Prostate gland (tissue), 2 donors: ENCODE measurements at regions not wholly inside any gene's neighbourhood (a gene's known extent, or its start where the extent isn't known, plus 50 kb on each side); places are given as distances from the start of the nearest gene placed in this dataset.
A peak's percentile ranks its signal among the peaks of the same experiment; 100 is the strongest.

Experiments used
- DNase-seq: peaks from one replicate; pipeline ENCODE4 v3.0.0-alpha.2; 2019; ENCODE audit warnings: low spot score
- H3K27ac ChIP-seq, 2 donors: fragments of 200-600 bp; sonication (generic); 2 replicates each; pipeline ENCODE4 v1.5.1; 2017 to 2019
- H3K27me3 ChIP-seq: fragments of 200-600 bp; sonication (generic); replicated peaks from 2 replicates; pipeline ENCODE4 v1.5.1; 2019; ENCODE audit not compliant: insufficient read depth
- H3K36me3 ChIP-seq, 2 donors: fragments of 200-600 bp; sonication (generic); 1 replicate in 1 of 2; 2 replicates in 1 of 2; pipeline versions ENCODE4 v1.5.1 to v1.8.1; 2017 to 2019
- H3K4me1 ChIP-seq: fragments of 200-600 bp; sonication (generic); replicated peaks from 2 replicates; pipeline ENCODE4 v1.5.1; 2019
- H3K4me3 ChIP-seq, 2 donors: fragments of 200-600 bp; sonication (generic); 2 replicates each; pipeline ENCODE4 v1.5.1; 2017 to 2019
- H3K9me3 ChIP-seq: fragments of 200-600 bp; sonication (generic); 2 replicates; pipeline ENCODE4 v1.5.1; 2017
- POLR2A ChIP-seq: fragments of 450-650 bp; IDR thresholded peaks from one replicate; pipeline ENCODE4 v1.6.1; 2016; ENCODE audit warnings: antibody characterized with exemption, mild to moderate bottlenecking
- POLR2AphosphoS5 ChIP-seq: sonication (generic); formaldehyde crosslinking; IDR thresholded peaks from one replicate; pipeline ENCODE4 v1.6.1; 2017; ENCODE audit warnings: antibody characterized with exemption
- WGBS: methylation state at CpG from one replicate; pipeline ENCODE4 v1.1.5; 2018; 5-methylcytosine and 5-hydroxymethylcytosine counted together
- intact Hi-C: fragments of 100-400 bp; cut with DNase I; formaldehyde crosslinking; loops from one replicate; pipeline ENCODE4 v1.14.2; 2022
- TF ChIP-seq, protein P1 (sequence below), 4 experiments: fragments of 200-600 bp in 2 of 4; fragments of 450-650 bp in 2 of 4; sonication (generic) in 2 of 4; IDR thresholded peaks; 1 replicate in 3 of 4; 2 replicates in 1 of 4; pipeline ENCODE4 v1.5.1; 2016 to 2019; ENCODE audit warnings: antibody characterized with exemption in 4 of 4, mild to moderate bottlenecking in 2 of 4, moderate library complexity in 2 of 4

- TF ChIP-seq, protein P1, sequence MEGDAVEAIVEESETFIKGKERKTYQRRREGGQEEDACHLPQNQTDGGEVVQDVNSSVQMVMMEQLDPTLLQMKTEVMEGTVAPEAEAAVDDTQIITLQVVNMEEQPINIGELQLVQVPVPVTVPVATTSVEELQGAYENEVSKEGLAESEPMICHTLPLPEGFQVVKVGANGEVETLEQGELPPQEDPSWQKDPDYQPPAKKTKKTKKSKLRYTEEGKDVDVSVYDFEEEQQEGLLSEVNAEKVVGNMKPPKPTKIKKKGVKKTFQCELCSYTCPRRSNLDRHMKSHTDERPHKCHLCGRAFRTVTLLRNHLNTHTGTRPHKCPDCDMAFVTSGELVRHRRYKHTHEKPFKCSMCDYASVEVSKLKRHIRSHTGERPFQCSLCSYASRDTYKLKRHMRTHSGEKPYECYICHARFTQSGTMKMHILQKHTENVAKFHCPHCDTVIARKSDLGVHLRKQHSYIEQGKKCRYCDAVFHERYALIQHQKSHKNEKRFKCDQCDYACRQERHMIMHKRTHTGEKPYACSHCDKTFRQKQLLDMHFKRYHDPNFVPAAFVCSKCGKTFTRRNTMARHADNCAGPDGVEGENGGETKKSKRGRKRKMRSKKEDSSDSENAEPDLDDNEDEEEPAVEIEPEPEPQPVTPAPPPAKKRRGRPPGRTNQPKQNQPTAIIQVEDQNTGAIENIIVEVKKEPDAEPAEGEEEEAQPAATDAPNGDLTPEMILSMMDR (IDR thresholded peaks at IDR 0.05): no peak
- intact Hi-C loops: no loop called here
- Histone ChIP-seq H3K27ac (no peak overlapping the region), H3K9me3 (no peaks in the 10 kb centered on the region), H3K4me3 (no peak overlapping the region), H3K27me3 (no peaks in the 10 kb centered on the region), H3K4me1 (no peaks in the 10 kb centered on the region), H3K36me3 (no peaks in the 10 kb centered on the region)
- no peak for DNase-seq
- 81% methylated on average over 3 of the region's 3 CpGs for WGBS
These were observed 122.4 kb downstream of the TES start for GRCh38 chr7:116332766-116333165.

- intact Hi-C loops: no loop called here
- H3K27ac ChIP-seq: no peak overlapping the region
- 97% methylated on average over 3 of the region's 3 CpGs for WGBS
- H3K4me1 ChIP-seq: no peaks in the 10 kb centered on the region
- TF ChIP-seq, protein P1 (IDR thresholded peaks at IDR 0.05): no peak
- no peak for TF ChIP-seq POLR2AphosphoS5
- TF ChIP-seq POLR2A: no peak
- H3K4me3 ChIP-seq: no peak overlapping the region
- no peaks in the 10 kb centered on the region for H3K27me3 ChIP-seq
- no peak for DNase-seq
- H3K9me3 ChIP-seq: no peaks in the 10 kb centered on the region
- no peaks in the 10 kb centered on the region for H3K36me3 ChIP-seq
These were observed 124.2 kb downstream of the TES start for GRCh38 chr7:116334555-116334954.

GRCh38 chr7:116337018-116337417 is 126.7 kb downstream of the TES start:
- H3K9me3 ChIP-seq: no peaks in the 10 kb centered on the region
- DNase-seq: no peak
- no peak overlapping the region for H3K4me3 ChIP-seq
- 85% methylated on average over 2 of the region's 2 CpGs for WGBS
- H3K27me3 ChIP-seq: no peaks in the 10 kb centered on the region
- no peak for TF ChIP-seq POLR2A
- TF ChIP-seq POLR2AphosphoS5: no peak
- TF ChIP-seq, protein P1 (IDR thresholded peaks at IDR 0.05): no peak
- intact Hi-C loops: no loop called here
- H3K4me1 ChIP-seq: no peaks in the 10 kb centered on the region
- H3K36me3 ChIP-seq: no peaks in the 10 kb centered on the region
- no peak overlapping the region for H3K27ac ChIP-seq

DNA sequence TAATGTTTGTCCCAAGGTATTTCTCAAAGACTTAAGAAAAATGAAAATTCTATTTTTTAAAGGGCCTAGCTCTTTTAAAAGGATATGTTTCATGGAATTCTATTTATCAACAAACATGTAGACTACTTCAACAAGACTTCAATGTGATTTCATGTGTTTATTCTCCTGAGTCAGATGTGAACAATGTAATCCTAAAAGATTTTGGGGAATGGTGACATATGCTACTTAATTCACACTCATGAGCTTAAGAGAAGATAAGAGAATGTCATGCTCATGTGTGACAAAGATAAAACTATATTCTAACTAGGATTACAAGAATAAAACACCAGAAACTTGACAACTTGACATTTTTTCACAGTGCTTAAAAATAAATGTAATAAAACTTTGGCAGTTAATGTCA is 127.5 kb downstream of the TES start:
- no peak for TF ChIP-seq POLR2AphosphoS5
- TF ChIP-seq POLR2A: no peak
- TF ChIP-seq, protein P1 (IDR thresholded peaks at IDR 0.05): no peak
- H3K4me3 ChIP-seq: no peak overlapping the region
- intact Hi-C loops: no loop called here

GRCh38 chr7:116339564-116339963 is 129.2 kb downstream of the TES start:
- Histone ChIP-seq H3K4me1 (no peaks in the 10 kb centered on the region), H3K27ac (peak overlapping the region; percentile 20 to 32), H3K36me3 (no peaks in the 10 kb centered on the region), H3K9me3 (no peaks in the 10 kb centered on the region), H3K27me3 (no peaks in the 10 kb centered on the region), H3K4me3 (no peak overlapping the region)
- DNase-seq: peak; percentile 19
- 13% methylated on average over 3 of the region's 3 CpGs for WGBS
- TF ChIP-seq POLR2AphosphoS5 (peak; percentile 34), POLR2A (no peak)
- TF ChIP-seq, protein P1 (IDR thresholded peaks at IDR 0.05): no peak
- intact Hi-C loops: no loop called here

More for the DNA sequence above, 127.5 kb downstream of the TES start:
- Histone ChIP-seq H3K27ac (no peak overlapping the region), H3K4me1 (no peaks in the 10 kb centered on the region), H3K9me3 (no peaks in the 10 kb centered on the region), H3K36me3 (no peaks in the 10 kb centered on the region), H3K27me3 (no peaks in the 10 kb centered on the region)
- DNase-seq: no peak
